ENCODE measurements at regions not wholly inside any gene's neighbourhood (a gene's known extent, or its start where the extent isn't known, plus 50 kb on each side); places are given as distances from the start of the nearest gene placed in this dataset.

DNA sequence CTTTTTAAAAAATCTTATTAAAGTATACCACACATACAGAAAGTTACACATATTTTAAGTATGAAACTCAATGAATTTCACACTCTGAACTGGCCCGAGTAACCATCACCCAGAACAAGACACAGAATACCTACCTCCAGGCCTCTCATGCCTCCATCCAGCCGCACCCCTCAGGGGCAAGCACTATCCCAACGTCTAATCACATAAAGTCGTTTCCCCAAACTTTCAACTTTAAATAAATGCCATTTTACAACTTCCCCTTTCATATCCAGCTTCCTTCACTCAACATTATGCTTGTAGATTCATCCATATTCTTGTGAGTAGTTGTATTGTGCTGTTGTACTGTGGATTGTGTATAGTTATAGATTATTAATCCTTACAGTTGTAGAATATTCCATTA lies 539.1 kb downstream of the CD83 start:
- in situ Hi-C loops (cut with MboI; ENCODE audit: low sequenced_read_pairs in 4 of 4) (no loop called here), intact Hi-C loops (cut with DNase I; ENCODE audit: low total_unique reads) (no loop called here)
- TF ChIP-seq, protein P1, sequence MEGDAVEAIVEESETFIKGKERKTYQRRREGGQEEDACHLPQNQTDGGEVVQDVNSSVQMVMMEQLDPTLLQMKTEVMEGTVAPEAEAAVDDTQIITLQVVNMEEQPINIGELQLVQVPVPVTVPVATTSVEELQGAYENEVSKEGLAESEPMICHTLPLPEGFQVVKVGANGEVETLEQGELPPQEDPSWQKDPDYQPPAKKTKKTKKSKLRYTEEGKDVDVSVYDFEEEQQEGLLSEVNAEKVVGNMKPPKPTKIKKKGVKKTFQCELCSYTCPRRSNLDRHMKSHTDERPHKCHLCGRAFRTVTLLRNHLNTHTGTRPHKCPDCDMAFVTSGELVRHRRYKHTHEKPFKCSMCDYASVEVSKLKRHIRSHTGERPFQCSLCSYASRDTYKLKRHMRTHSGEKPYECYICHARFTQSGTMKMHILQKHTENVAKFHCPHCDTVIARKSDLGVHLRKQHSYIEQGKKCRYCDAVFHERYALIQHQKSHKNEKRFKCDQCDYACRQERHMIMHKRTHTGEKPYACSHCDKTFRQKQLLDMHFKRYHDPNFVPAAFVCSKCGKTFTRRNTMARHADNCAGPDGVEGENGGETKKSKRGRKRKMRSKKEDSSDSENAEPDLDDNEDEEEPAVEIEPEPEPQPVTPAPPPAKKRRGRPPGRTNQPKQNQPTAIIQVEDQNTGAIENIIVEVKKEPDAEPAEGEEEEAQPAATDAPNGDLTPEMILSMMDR (IDR thresholded peaks at IDR 0.05 in 4 of 5, conservative IDR thresholded peaks at IDR 0.05 in 1 of 5), result no peak
- no peak for TF ChIP-seq POLR2A (IDR thresholded peaks at IDR 0.05)
- no peaks in the 10 kb centered on the region for H3K27me3 ChIP-seq
- no peaks in the 10 kb centered on the region for H3K9me3 ChIP-seq
- ATAC-seq (no peak), DNase-seq (no peak)
- no peak overlapping the region for H3K4me3 ChIP-seq
- H3K4me1 ChIP-seq, result peaks cover 0 to 14% of the 10 kb centered on the region in 2 donors
- H3K27ac ChIP-seq, result no peak overlapping the region
- H3K36me3 ChIP-seq, result no peaks in the 10 kb centered on the region

DNA sequence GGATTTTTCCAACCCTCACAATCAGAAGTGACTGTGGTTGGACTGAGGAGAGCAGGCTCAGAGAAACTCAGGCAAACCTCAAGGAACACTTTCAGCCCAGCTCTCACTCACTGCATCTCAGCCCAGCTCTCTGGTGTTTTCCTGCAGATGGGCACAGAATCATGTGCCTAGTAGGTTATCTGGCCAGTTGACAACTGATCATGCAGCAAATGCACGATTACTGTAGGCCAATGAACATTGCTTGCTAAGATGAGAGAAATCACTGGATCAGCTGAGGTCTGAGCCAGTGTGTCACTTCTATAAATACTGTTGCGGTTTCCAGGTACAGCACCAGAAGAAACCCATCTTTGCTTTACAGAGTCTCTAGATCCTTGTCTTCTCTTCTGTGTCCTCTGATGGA lies 540.5 kb downstream of the CD83 start:
- TF ChIP-seq POLR2A (IDR thresholded peaks at IDR 0.05), result no peak
- TF ChIP-seq, protein P1 (IDR thresholded peaks at IDR 0.05 in 4 of 5, conservative IDR thresholded peaks at IDR 0.05 in 1 of 5), result no peak
- no peaks in the 10 kb centered on the region for H3K36me3 ChIP-seq
- ATAC-seq (no peak), DNase-seq (no peak)
- H3K27ac ChIP-seq, result no peak overlapping the region
- no peaks in the 10 kb centered on the region for H3K27me3 ChIP-seq
- H3K4me3 ChIP-seq, result no peak overlapping the region
- intact Hi-C loops (cut with DNase I; ENCODE audit: low total_unique reads) (no loop called here), in situ Hi-C loops (cut with MboI; ENCODE audit: low sequenced_read_pairs in 4 of 4) (no loop called here)
- H3K4me1 ChIP-seq, result peaks cover 0 to 14% of the 10 kb centered on the region in 2 donors
- no peaks in the 10 kb centered on the region for H3K9me3 ChIP-seq

DNA sequence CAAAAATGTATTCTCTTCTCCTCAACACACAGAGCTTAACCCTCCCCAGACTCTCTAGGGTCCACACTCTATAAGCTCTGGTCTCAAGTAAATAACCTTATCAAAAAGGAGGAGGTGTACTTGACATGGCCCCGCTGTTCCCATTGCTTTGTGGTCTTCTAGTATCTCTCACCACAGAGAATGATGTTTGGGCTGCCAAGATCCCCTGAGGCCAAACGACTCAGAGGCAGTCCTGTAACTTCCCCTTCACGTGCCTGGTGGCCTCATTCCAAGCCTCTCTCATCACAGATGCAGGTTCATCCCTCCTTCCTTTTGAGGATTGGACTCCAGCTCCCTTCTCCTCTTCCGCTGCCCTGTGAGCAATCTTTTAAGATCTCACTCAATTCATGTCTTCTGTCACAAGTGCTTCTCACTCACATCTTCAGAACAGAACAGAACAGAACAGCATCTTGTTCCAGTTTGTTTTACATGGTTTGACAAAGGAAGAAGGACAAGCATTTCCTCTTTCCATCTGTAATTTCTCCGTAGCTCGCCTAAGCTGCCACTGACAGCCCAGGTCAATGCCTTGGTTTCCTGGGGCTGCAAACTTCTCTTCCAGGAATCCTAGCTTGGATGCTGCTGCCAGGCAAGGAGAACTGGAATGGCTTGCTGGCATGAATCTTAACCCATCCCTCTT lies 541.5 kb downstream of the CD83 start:
- ATAC-seq (no peak), DNase-seq (no peak)
- Histone ChIP-seq H3K4me1 (peaks cover 0 to 14% of the 10 kb centered on the region in 2 donors), H3K9me3 (no peaks in the 10 kb centered on the region), H3K27ac (no peak overlapping the region), H3K27me3 (no peaks in the 10 kb centered on the region), H3K4me3 (no peak overlapping the region), H3K36me3 (no peaks in the 10 kb centered on the region)
- intact Hi-C loops (cut with DNase I; ENCODE audit: low total_unique reads) (no loop called here), in situ Hi-C loops (cut with MboI; ENCODE audit: low sequenced_read_pairs in 4 of 4) (no loop called here)
- TF ChIP-seq, protein P1 (IDR thresholded peaks at IDR 0.05 in 4 of 5, conservative IDR thresholded peaks at IDR 0.05 in 1 of 5), result no peak
- TF ChIP-seq POLR2A (IDR thresholded peaks at IDR 0.05), result no peak

DNA sequence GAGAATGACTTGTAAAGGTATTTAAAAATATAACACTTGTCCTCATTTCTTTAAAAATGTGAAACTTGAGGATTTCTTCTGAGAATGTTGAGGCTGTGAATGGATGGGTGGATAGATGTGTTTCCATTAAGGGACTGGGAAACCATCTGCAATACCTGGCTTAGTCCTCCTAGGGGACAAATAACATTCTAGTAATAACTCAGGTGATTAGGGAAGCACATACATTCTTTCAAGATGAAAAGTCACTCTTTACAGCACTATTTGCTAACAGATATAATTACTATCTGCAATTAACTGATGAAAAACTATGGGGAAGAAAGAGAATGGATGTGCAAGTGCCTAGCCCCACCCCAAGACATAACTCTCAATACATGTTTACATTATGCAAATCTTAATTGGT lies 542.3 kb downstream of the CD83 start:
- Histone ChIP-seq H3K27me3 (no peaks in the 10 kb centered on the region), H3K27ac (no peak overlapping the region), H3K4me1 (peaks cover 0 to 14% of the 10 kb centered on the region in 2 donors), H3K9me3 (no peaks in the 10 kb centered on the region), H3K36me3 (no peaks in the 10 kb centered on the region), H3K4me3 (no peak overlapping the region)
- in situ Hi-C loops (cut with MboI; ENCODE audit: low sequenced_read_pairs in 4 of 4), result no loop called here
- no peak for ATAC-seq
- DNase-seq, result no peak
- no peak for TF ChIP-seq POLR2A (IDR thresholded peaks at IDR 0.05)
- TF ChIP-seq, protein P1 (IDR thresholded peaks at IDR 0.05 in 4 of 5, conservative IDR thresholded peaks at IDR 0.05 in 1 of 5), result no peak
- intact Hi-C loops (cut with DNase I; ENCODE audit: low total_unique reads), result no loop called here
